Neutrophil (primary cell): ENCODE measurements at regions not wholly inside any gene's neighbourhood (a gene's known extent, or its start where the extent isn't known, plus 50 kb on each side); places are given as distances from the start of the nearest gene placed in this dataset.
A peak's percentile ranks its signal among the peaks of the same experiment; 100 is the strongest.

Experiments used
- H3K27ac ChIP-seq: fragments of 200-600 bp; sonication (generic); 2 replicates; pipeline ENCODE4 v1.5.1; 2016; ENCODE audit warnings: mild to moderate bottlenecking, moderate library complexity
- H3K27me3 ChIP-seq: fragments of 200-600 bp; sonication (generic); 2 replicates; pipeline ENCODE4 v1.6.0; 2016; ENCODE audit warnings: mild to moderate bottlenecking
- H3K36me3 ChIP-seq: fragments of 200-600 bp; sonication (generic); 2 replicates; pipeline ENCODE4 v1.5.1; 2017
- H3K4me1 ChIP-seq, 2 experiments: fragments of 200-600 bp in 1 of 2; sonication (generic) in 1 of 2; 1 replicate in 1 of 2; 2 replicates in 1 of 2; pipeline versions ENCODE4 v1.5.1 to v1.6.1; 2013 to 2016; ENCODE audit warnings: low read depth in 1 of 2, low read length in 1 of 2, mild to moderate bottlenecking in 1 of 2, moderate library complexity in 1 of 2; ENCODE audit not compliant: control insufficient read depth in 1 of 2, insufficient read depth in 1 of 2
- H3K4me3 ChIP-seq, 2 experiments: fragments of 200-600 bp in 1 of 2; sonication (generic) in 1 of 2; 1 replicate in 1 of 2; 2 replicates in 1 of 2; pipeline ENCODE4 v1.5.1; 2013 to 2016; ENCODE audit warnings: low read depth in 1 of 2, low read length in 1 of 2, mild to moderate bottlenecking in 1 of 2, moderate library complexity in 1 of 2
- H3K9me3 ChIP-seq: fragments of 200-600 bp; sonication (generic); 2 replicates; pipeline ENCODE4 v1.5.1; 2016
- TF ChIP-seq, protein P1 (sequence below): fragments of 200-600 bp; sonication (generic); IDR thresholded peaks from 2 replicates; pipeline ENCODE4 v1.5.1; 2016; ENCODE audit warnings: antibody characterized with exemption

DNA sequence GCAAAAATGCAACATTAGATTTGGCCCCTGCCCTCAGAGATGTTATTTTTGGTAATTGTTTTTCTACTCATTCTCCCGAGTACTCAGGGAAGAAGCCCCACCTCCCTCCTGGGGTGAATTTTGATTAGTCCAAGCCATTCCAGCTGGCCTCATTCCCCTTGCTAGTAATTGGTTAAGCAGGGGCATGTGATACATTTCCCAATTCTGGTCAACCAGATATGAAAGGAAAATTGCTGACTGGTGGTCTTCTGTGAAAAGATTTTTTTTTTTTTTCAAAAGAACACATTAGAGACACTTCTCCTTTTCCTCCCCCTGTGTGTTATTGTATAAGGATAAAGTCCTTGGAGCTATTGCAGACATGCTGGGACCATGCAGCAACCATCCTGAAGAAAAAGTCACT is 71.1 kb upstream of the AKT3 start:
- no peak overlapping the region for H3K27ac ChIP-seq
- H3K36me3 ChIP-seq = no peaks in the 10 kb centered on the region
- no peak overlapping the region for H3K4me3 ChIP-seq
- TF ChIP-seq, protein P1, sequence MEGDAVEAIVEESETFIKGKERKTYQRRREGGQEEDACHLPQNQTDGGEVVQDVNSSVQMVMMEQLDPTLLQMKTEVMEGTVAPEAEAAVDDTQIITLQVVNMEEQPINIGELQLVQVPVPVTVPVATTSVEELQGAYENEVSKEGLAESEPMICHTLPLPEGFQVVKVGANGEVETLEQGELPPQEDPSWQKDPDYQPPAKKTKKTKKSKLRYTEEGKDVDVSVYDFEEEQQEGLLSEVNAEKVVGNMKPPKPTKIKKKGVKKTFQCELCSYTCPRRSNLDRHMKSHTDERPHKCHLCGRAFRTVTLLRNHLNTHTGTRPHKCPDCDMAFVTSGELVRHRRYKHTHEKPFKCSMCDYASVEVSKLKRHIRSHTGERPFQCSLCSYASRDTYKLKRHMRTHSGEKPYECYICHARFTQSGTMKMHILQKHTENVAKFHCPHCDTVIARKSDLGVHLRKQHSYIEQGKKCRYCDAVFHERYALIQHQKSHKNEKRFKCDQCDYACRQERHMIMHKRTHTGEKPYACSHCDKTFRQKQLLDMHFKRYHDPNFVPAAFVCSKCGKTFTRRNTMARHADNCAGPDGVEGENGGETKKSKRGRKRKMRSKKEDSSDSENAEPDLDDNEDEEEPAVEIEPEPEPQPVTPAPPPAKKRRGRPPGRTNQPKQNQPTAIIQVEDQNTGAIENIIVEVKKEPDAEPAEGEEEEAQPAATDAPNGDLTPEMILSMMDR = no peak
- H3K27me3 ChIP-seq = peaks cover 61% of the 10 kb centered on the region
- peaks cover 38% of the 10 kb centered on the region in 2 experiments for H3K4me1 ChIP-seq
- H3K9me3 ChIP-seq = no peaks in the 10 kb centered on the region

DNA sequence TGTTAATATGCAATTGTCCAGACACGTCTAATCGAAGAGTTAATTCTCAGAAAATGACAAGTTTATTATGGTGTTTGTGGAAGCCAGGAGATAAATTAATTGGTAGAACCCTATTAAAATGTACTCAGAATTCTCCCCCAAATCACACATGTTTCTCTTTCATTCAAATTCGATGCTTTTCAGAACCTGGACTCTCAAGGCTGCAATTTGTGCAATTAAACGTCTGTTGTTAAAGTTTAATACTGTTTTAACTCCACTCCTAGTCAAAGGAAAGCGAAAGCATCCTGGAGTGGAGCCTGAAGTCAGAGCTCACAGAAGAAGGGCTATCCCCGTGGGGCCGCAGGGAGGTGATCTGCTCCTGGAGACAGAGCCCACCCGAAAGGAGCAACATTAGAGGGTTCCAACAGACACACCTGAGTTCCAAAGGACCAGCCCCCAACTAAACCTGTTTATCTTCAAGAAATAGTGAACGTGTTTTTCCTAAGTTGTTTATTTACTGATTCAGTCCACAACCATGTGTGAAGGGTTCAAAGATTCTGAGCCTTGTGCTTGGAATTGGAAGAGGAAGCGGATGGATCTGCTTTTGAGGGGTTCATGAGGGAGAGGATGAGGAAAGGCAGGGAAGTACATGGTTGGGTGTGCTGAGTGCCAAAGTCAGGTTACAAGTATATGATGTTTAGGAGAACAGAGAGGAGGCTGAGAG is 68.0 kb upstream of the AKT3 start:
- H3K9me3 ChIP-seq = no peaks in the 10 kb centered on the region
- H3K27ac ChIP-seq = no peak overlapping the region
- TF ChIP-seq, protein P1 = no peak

DNA sequence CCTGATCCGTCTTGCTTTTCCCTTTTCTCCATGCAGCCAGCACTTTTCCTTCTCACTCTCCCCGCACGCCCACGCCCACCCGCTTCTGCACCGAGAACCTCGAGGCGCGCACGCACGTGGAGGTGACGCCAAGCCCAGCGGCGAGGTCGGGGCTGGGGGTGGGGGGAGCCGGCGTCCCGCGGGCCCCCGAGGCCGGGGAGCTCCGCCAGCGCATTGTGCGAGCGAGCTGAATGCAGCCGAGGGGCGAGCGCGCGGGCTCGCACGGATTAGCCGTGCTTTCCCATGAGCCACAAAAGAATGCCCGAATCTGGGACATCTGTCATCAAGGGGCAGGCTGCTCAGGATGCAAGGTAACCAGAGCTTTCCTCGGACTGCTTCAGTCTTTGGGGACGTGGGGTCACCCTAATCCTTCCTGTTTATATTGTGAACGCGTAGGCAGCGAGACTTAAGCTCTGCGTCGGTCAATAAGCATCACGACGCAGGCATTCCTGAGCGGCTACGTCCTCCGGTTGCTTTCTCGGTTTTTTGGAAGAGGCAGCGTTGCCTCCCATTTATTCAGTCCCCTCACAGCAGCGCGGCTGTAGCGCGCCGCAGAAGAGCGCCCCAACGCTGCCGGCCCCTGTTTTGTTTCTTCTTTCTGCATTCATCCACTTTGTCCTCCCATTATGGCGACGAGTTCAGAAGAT is 67.3 kb upstream of the AKT3 start:
- H3K27ac ChIP-seq = no peak overlapping the region
- no peaks in the 10 kb centered on the region for H3K9me3 ChIP-seq
- peaks cover 16 to 19% of the 10 kb centered on the region in 2 experiments for H3K4me1 ChIP-seq
- TF ChIP-seq, protein P1 = no peak
- no peaks in the 10 kb centered on the region for H3K36me3 ChIP-seq
- H3K27me3 ChIP-seq = peaks cover 88% of the 10 kb centered on the region
- peak overlapping the region in 1 of 2 experiments; percentile 50 for H3K4me3 ChIP-seq

More for the DNA sequence above, 68.0 kb upstream of the AKT3 start:
- Histone ChIP-seq H3K4me1 (peaks cover 16 to 19% of the 10 kb centered on the region in 2 experiments), H3K36me3 (no peaks in the 10 kb centered on the region), H3K27me3 (peaks cover 88% of the 10 kb centered on the region), H3K4me3 (peak overlapping the region in 1 of 2 experiments; percentile 50)

DNA sequence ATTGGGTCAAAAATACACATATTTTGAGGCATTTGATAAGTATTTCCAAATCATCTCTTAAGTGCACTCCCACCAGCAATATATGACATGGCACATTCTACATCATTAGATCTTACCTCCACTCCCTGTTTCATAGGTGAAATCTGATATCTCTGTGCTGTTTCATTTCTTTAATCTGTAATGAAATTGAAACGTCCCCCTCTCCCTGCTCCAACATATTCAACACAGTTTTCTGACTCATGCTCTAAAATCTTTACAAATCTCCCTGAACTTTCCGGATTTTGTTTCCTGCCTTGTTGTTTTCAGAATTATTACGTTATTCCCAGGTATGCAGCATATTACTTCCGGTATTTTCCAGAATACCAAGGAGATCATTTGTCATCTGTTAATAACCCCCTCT is 66.1 kb upstream of the AKT3 start:
- Histone ChIP-seq H3K4me1 (peaks cover 16 to 19% of the 10 kb centered on the region in 2 experiments), H3K36me3 (no peaks in the 10 kb centered on the region), H3K4me3 (no peak overlapping the region), H3K27ac (no peak overlapping the region), H3K9me3 (no peaks in the 10 kb centered on the region), H3K27me3 (peaks cover 78% of the 10 kb centered on the region)
- TF ChIP-seq, protein P1 = no peak

DNA sequence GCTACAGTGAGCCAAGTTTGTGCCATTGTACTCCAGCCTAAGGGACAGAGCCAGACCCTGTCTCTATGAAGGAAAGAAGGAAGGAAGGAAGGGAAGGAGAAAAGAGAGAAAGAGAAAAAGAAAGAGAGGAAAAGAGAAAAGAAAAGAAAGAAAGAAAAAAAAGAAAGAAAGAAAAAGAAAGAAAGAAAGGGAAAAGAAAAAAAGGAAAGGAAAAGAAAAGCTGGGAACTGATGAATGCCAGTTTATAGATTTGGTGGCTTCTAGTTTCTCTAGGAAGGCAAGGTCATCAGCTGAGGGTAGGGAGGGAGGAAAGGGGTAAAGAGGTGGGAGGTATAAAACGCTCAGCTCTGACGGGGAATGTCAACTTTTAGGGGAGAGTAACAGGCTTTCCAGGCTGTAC is 62.3 kb upstream of the AKT3 start:
- H3K36me3 ChIP-seq = no peaks in the 10 kb centered on the region
- no peak overlapping the region for H3K4me3 ChIP-seq
- H3K9me3 ChIP-seq = no peaks in the 10 kb centered on the region
- H3K27me3 ChIP-seq = peaks cover 43% of the 10 kb centered on the region
- peaks cover 7 to 10% of the 10 kb centered on the region in 2 experiments for H3K4me1 ChIP-seq
- H3K27ac ChIP-seq = no peak overlapping the region
- TF ChIP-seq, protein P1 = no peak
